Neural progenitor cell (in vitro differentiated cells): ENCODE measurements at regions not wholly inside any gene's neighbourhood (a gene's known extent, or its start where the extent isn't known, plus 50 kb on each side); places are given as distances from the start of the nearest gene placed in this dataset.
A peak's percentile ranks its signal among the peaks of the same experiment; 100 is the strongest.

Source experiments
- EZH2 ChIP-seq: fragments of 200-600 bp; sonication (generic); IDR thresholded peaks from 2 replicates; pipeline ENCODE4 v1.6.1; 2017; ENCODE audit warnings: antibody characterized with exemption, mild to moderate bottlenecking, moderate library complexity
- EZH2phosphoT487 ChIP-seq: fragments of 200-600 bp; sonication (generic); IDR thresholded peaks from 2 replicates; pipeline ENCODE4 v1.6.1; 2017; ENCODE audit warnings: antibody characterized with exemption
- TF ChIP-seq, protein P1 (sequence below): fragments of 200-600 bp; sonication (generic); IDR thresholded peaks from 2 replicates; pipeline ENCODE4 v1.5.1; 2017; ENCODE audit warnings: antibody characterized with exemption, mild to moderate bottlenecking

DNA sequence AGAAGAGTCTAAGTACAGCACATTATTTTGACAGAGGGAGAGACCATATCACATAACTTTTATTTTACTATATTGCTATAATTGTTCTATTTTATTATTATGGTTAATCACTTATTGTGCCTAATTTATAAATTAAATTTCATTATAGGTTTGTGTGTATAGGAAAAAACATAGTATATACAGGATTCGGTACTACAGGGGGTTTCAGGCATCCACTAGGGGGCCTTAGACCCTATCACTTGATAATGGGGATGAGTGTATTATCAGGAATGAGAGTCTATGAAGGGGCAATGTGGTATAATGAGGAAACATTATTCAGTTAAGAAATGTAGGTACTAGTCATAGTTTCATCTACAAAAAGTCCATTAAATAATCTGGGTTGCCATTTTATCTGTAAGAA, 833.1 kb downstream of the C4orf33 start:
- TF ChIP-seq, protein P1, sequence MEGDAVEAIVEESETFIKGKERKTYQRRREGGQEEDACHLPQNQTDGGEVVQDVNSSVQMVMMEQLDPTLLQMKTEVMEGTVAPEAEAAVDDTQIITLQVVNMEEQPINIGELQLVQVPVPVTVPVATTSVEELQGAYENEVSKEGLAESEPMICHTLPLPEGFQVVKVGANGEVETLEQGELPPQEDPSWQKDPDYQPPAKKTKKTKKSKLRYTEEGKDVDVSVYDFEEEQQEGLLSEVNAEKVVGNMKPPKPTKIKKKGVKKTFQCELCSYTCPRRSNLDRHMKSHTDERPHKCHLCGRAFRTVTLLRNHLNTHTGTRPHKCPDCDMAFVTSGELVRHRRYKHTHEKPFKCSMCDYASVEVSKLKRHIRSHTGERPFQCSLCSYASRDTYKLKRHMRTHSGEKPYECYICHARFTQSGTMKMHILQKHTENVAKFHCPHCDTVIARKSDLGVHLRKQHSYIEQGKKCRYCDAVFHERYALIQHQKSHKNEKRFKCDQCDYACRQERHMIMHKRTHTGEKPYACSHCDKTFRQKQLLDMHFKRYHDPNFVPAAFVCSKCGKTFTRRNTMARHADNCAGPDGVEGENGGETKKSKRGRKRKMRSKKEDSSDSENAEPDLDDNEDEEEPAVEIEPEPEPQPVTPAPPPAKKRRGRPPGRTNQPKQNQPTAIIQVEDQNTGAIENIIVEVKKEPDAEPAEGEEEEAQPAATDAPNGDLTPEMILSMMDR, result peak; percentile 65
- TF ChIP-seq EZH2, result no peak
- no peak for TF ChIP-seq EZH2phosphoT487
